SU-DHL-6 (cell line): ENCODE measurements at regions not wholly inside any gene's neighbourhood (a gene's known extent, or its start where the extent isn't known, plus 50 kb on each side); places are given as distances from the start of the nearest gene placed in this dataset.

ENCODE experiments used
- EZH2phosphoT487 ChIP-seq: fragments of 200-600 bp; sonication (generic), shearing (Covaris generic); conservative IDR thresholded peaks from 2 replicates; pipeline ENCODE4 v1.6.1; 2018; ENCODE audit warnings: mild to moderate bottlenecking, antibody characterized with exemption, low read length, moderate library complexity, mixed read lengths
- TF ChIP-seq, protein P1 (sequence below): fragments of 200-600 bp; sonication (generic); IDR thresholded peaks from one replicate; pipeline ENCODE4 v1.5.1; 2017; ENCODE audit warnings: antibody characterized with exemption, mild to moderate bottlenecking, low read length, moderate library complexity; ENCODE audit not compliant: insufficient read depth, poor library complexity, severe bottlenecking

DNA sequence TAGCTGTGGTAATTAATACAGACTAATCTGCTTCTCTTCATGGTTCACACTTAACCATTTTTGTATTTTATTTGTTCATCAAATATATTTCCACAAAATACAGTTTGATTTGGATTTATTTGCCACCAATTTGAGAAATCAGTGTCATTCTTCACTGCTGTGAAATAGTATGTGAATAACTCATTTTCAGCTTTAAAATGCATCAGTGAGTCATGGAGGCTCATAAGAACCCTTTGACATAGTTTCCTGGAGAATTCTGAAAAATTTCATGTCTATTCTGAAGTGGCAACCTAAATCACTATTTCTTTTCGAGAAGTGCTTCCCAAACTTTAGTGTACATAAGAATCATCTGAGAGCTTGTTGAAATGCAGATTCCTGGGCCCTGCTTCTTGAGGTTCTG, 1026.7 kb upstream of the ACVR2A start:
- TF ChIP-seq, protein P1, sequence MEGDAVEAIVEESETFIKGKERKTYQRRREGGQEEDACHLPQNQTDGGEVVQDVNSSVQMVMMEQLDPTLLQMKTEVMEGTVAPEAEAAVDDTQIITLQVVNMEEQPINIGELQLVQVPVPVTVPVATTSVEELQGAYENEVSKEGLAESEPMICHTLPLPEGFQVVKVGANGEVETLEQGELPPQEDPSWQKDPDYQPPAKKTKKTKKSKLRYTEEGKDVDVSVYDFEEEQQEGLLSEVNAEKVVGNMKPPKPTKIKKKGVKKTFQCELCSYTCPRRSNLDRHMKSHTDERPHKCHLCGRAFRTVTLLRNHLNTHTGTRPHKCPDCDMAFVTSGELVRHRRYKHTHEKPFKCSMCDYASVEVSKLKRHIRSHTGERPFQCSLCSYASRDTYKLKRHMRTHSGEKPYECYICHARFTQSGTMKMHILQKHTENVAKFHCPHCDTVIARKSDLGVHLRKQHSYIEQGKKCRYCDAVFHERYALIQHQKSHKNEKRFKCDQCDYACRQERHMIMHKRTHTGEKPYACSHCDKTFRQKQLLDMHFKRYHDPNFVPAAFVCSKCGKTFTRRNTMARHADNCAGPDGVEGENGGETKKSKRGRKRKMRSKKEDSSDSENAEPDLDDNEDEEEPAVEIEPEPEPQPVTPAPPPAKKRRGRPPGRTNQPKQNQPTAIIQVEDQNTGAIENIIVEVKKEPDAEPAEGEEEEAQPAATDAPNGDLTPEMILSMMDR: no peak
- TF ChIP-seq EZH2phosphoT487: no peak
